ENCODE measurements at regions not wholly inside any gene's neighbourhood (a gene's known extent, or its start where the extent isn't known, plus 50 kb on each side); places are given as distances from the start of the nearest gene placed in this dataset.

- no peak overlapping the region for H3K4me3 ChIP-seq (ENCODE audit: low read length)
- TF ChIP-seq, protein P1, sequence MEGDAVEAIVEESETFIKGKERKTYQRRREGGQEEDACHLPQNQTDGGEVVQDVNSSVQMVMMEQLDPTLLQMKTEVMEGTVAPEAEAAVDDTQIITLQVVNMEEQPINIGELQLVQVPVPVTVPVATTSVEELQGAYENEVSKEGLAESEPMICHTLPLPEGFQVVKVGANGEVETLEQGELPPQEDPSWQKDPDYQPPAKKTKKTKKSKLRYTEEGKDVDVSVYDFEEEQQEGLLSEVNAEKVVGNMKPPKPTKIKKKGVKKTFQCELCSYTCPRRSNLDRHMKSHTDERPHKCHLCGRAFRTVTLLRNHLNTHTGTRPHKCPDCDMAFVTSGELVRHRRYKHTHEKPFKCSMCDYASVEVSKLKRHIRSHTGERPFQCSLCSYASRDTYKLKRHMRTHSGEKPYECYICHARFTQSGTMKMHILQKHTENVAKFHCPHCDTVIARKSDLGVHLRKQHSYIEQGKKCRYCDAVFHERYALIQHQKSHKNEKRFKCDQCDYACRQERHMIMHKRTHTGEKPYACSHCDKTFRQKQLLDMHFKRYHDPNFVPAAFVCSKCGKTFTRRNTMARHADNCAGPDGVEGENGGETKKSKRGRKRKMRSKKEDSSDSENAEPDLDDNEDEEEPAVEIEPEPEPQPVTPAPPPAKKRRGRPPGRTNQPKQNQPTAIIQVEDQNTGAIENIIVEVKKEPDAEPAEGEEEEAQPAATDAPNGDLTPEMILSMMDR (conservative IDR thresholded peaks at IDR 0.05; ENCODE audit: low read depth, low read length), result no peak
- DNase-seq (ENCODE audit: low read depth), result no peak
These were observed 531.4 kb downstream of the ZIC1 start for GRCh38 chr3:147940405-147941193.

DNA sequence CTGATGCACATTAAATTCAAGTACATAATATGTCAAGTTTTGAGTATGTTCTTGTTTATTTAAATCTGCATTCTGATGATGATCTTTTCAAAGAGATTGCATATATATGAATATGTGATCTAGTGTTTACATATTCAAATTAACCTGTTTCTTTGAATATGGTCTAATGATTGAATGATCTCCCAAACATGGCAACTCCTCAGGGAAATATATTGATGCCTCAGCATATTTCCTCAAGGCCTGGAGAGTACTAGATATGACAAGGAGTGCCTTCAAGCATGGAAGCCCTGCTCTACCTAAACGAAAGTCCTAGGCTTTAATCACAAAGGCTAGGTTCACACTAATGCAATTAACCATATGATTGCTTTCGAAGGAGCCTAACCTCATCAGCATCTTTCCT lies 532.8 kb downstream of the ZIC1 start:
- TF ChIP-seq, protein P1 (conservative IDR thresholded peaks at IDR 0.05; ENCODE audit: low read depth, low read length), result no peak
- no peak overlapping the region for H3K4me3 ChIP-seq (ENCODE audit: low read length)

DNA sequence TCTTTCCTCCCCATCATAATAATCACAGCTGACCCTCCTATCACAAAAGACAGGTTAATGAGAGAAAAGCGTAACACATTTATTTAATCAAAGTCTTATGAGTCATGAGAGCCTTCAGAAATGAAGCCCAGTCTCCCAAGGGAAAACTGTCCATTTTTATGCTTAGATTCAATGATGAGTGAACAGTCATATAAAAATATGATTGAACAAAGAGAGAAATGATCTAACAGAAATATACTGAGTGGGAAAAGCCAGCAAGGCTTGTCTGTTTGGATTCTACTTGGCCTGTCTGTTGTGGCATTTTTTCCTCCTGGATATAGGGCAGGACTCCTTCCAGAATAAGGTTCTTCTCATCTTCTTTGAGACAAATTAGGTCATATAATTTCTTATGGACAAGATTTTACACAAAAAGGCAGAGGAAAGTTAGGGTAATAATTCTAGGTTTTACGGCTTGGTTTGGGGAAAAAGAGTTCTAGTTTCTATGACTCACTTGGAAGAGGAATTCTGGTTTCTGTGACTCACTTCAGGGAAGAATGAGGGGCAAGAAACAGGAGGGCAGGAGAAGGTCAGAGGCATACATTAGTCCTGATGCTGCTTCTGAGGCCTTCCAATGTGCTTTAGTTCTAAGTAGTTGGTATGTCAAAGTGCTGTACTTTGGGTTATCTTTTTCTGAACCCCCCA lies 534.2 kb downstream of the ZIC1 start:
- no peak overlapping the region for H3K4me3 ChIP-seq (ENCODE audit: low read length)
- DNase-seq (ENCODE audit: low read depth), result peak; percentile 73
- TF ChIP-seq, protein P1 (conservative IDR thresholded peaks at IDR 0.05; ENCODE audit: low read depth, low read length), result no peak

More for the DNA sequence above, 532.8 kb downstream of the ZIC1 start:
- DNase-seq (ENCODE audit: low read depth), result no peak

GRCh38 chr3:147945968-147946519 lies 536.9 kb downstream of the ZIC1 start:
- TF ChIP-seq, protein P1 (conservative IDR thresholded peaks at IDR 0.05; ENCODE audit: low read depth, low read length), result peak; percentile 74
- DNase-seq (ENCODE audit: low read depth), result peak; percentile 7
- H3K4me3 ChIP-seq (ENCODE audit: low read length), result no peak overlapping the region

- DNase-seq (ENCODE audit: low read depth), result no peak
- H3K4me3 ChIP-seq (ENCODE audit: low read length), result no peak overlapping the region
- TF ChIP-seq, protein P1 (conservative IDR thresholded peaks at IDR 0.05; ENCODE audit: low read depth, low read length), result no peak
These were observed 547.5 kb downstream of the ZIC1 start for GRCh38 chr3:147956615-147957014.

DNA sequence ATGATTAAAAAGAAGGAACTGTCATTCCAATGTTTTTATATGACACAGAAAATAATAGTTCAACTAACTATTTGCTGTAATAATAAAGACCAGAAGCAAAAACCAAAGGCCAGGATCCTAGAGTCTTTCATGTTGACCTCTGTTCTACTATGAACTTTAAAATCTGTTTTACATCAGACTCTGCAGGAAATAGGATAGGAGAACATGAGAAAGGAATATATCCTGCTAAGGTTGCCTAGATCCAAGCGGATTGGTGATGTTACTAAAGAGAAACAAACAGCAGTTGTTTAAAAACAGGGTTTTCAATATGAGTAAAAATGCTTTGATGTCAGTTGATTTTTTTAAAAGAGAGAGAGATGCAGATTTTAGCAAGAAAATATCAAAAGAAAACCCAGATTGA lies 549.6 kb downstream of the ZIC1 start:
- TF ChIP-seq, protein P1 (conservative IDR thresholded peaks at IDR 0.05; ENCODE audit: low read depth, low read length), result no peak
- DNase-seq (ENCODE audit: low read depth), result no peak
- no peak overlapping the region for H3K4me3 ChIP-seq (ENCODE audit: low read length)
